ENCODE measurements at regions not wholly inside any gene's neighbourhood (a gene's known extent, or its start where the extent isn't known, plus 50 kb on each side); places are given as distances from the start of the nearest gene placed in this dataset.

DNA sequence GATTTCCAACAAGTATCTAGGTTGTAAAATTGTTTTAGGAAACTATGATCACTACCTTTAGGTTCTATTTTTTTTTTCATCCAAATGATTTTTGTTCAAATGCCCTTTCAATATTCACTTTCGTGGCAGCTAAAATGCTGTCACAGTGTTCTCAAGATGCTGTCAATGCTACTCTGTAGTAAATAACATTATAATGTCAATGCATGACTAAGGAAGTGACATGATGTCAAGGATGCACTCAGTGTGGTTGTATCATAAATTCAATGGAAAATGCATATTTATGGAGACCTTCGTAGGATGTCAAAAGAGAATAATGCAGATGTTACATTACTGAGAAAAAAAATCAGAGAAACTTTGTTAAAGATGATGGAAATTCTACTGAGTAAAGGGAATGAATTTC is 673.8 kb downstream of the ANKRD7 start:
- ATAC-seq: no peak
- TF ChIP-seq TOX (CRISPR knock-in tag; IDR thresholded peaks at IDR 0.05; ENCODE audit: borderline replicate concordance) (no peak), TSHZ2 (CRISPR knock-in tag; IDR thresholded peaks at IDR 0.05) (no peak), ZC3H10 (CRISPR knock-in tag; IDR thresholded peaks at IDR 0.05) (no peak), ZNF565 (CRISPR knock-in tag; conservative IDR thresholded peaks at IDR 0.05; ENCODE audit: low read depth) (no peak)
- TF ChIP-seq, protein P1, sequence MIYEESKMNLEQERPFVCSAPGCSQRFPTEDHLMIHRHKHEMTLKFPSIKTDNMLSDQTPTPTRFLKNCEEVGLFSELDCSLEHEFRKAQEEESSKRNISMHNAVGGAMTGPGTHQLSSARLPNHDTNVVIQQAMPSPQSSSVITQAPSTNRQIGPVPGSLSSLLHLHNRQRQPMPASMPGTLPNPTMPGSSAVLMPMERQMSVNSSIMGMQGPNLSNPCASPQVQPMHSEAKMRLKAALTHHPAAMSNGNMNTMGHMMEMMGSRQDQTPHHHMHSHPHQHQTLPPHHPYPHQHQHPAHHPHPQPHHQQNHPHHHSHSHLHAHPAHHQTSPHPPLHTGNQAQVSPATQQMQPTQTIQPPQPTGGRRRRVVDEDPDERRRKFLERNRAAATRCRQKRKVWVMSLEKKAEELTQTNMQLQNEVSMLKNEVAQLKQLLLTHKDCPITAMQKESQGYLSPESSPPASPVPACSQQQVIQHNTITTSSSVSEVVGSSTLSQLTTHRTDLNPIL (CRISPR knock-in tag; IDR thresholded peaks at IDR 0.05; ENCODE audit: low read depth): no peak

- TF ChIP-seq ZNF565 (CRISPR knock-in tag; conservative IDR thresholded peaks at IDR 0.05; ENCODE audit: low read depth) (no peak), BACH2 (CRISPR knock-in tag; IDR thresholded peaks at IDR 0.05; ENCODE audit: borderline replicate concordance) (no peak), ESRRG (CRISPR knock-in tag; IDR thresholded peaks at IDR 0.05) (no peak), CSDC2 (CRISPR knock-in tag; IDR thresholded peaks at IDR 0.05) (no peak), TSHZ2 (CRISPR knock-in tag; IDR thresholded peaks at IDR 0.05) (no peak), ZNF8 (CRISPR knock-in tag; IDR thresholded peaks at IDR 0.05) (no peak), PATZ1 (CRISPR knock-in tag; IDR thresholded peaks at IDR 0.05; ENCODE audit: borderline replicate concordance) (no peak), RARB (CRISPR knock-in tag; IDR thresholded peaks at IDR 0.05) (no peak), ARNTL (CRISPR knock-in tag; IDR thresholded peaks at IDR 0.05; ENCODE audit: borderline replicate concordance, low read depth) (no peak), OSR1 (CRISPR knock-in tag; IDR thresholded peaks at IDR 0.05) (no peak), TCF4 (CRISPR knock-in tag; IDR thresholded peaks at IDR 0.05; ENCODE audit: borderline replicate concordance) (no peak), SNAI2 (CRISPR knock-in tag; IDR thresholded peaks at IDR 0.05) (no peak), TOX (CRISPR knock-in tag; IDR thresholded peaks at IDR 0.05; ENCODE audit: borderline replicate concordance) (no peak), GLIS3 (CRISPR knock-in tag; IDR thresholded peaks at IDR 0.05) (no peak), POU6F1 (CRISPR knock-in tag; IDR thresholded peaks at IDR 0.05; ENCODE audit: borderline replicate concordance, low read depth) (no peak), ISL1 (CRISPR knock-in tag; IDR thresholded peaks at IDR 0.05) (no peak), ZNF70 (CRISPR knock-in tag; IDR thresholded peaks at IDR 0.05) (no peak), ZFP3 (CRISPR knock-in tag; IDR thresholded peaks at IDR 0.05) (no peak)
- TF ChIP-seq, protein P2, sequence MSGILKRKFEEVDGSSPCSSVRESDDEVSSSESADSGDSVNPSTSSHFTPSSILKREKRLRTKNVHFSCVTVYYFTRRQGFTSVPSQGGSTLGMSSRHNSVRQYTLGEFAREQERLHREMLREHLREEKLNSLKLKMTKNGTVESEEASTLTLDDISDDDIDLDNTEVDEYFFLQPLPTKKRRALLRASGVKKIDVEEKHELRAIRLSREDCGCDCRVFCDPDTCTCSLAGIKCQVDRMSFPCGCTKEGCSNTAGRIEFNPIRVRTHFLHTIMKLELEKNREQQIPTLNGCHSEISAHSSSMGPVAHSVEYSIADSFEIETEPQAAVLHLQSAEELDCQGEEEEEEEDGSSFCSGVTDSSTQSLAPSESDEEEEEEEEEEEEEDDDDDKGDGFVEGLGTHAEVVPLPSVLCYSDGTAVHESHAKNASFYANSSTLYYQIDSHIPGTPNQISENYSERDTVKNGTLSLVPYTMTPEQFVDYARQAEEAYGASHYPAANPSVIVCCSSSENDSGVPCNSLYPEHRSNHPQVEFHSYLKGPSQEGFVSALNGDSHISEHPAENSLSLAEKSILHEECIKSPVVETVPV (CRISPR knock-in tag; IDR thresholded peaks at IDR 0.05): no peak
- TF ChIP-seq, protein P1 (CRISPR knock-in tag; IDR thresholded peaks at IDR 0.05; ENCODE audit: low read depth): no peak
- no peak for ATAC-seq
Observed at GRCh38 chr7:118902600-118902999, 678.1 kb downstream of the ANKRD7 start.

All from SK-N-SH treated with all-trans-retinoic acid at 6 μM for 48 hours (cell line).